BJ (cell line): ENCODE measurements at regions not wholly inside any gene's neighbourhood (a gene's known extent, or its start where the extent isn't known, plus 50 kb on each side); places are given as distances from the start of the nearest gene placed in this dataset.

ENCODE experiments used
- CTCF ChIA-PET: fragments of 350-600 bp; formaldehyde crosslinking; extraction: SDS; loops from one replicate; lab custom pipeline; 2021; ENCODE audit warnings: antibody characterized with exemption, inconsistent platforms; lab: Yijun Ruan, JAX
- POLR2A ChIA-PET: fragments of 300-600 bp; sonication (Branson Sonifier 250); formaldehyde crosslinking; extraction: SDS; loops from one replicate; lab custom pipeline; 2021; ENCODE audit warnings: antibody characterized with exemption; lab: Charles Lee
- DNase-seq: peaks from one replicate; pipeline ENCODE4 v3.0.0-alpha.2; 2011; ENCODE audit warnings: low read depth
- H3K27me3 ChIP-seq: 2 replicates; pipeline ENCODE4 v1.6.0; 2011; ENCODE audit warnings: low read length; ENCODE audit not compliant: control insufficient read depth, insufficient read depth
- H3K36me3 ChIP-seq: 2 replicates; pipeline ENCODE4 v1.5.1; 2011; ENCODE audit warnings: low read length; ENCODE audit not compliant: control insufficient read depth, insufficient read depth
- H3K4me3 ChIP-seq: 2 replicates; pipeline ENCODE4 v1.5.1; 2011; ENCODE audit warnings: low read depth, mild to moderate bottlenecking, control low read depth, low read length
- TF ChIP-seq, protein P1 (sequence below): IDR thresholded peaks from 2 replicates; pipeline ENCODE4 v1.5.1; 2011; ENCODE audit warnings: low read depth, mild to moderate bottlenecking, control low read depth, inconsistent platforms, low read length, moderate library complexity; ENCODE audit not compliant: insufficient read depth

GRCh38 chr7:117986645-117987269, 113.5 kb upstream of the CTTNBP2 start:
- no peaks in the 10 kb centered on the region for H3K36me3 ChIP-seq
- TF ChIP-seq, protein P1, sequence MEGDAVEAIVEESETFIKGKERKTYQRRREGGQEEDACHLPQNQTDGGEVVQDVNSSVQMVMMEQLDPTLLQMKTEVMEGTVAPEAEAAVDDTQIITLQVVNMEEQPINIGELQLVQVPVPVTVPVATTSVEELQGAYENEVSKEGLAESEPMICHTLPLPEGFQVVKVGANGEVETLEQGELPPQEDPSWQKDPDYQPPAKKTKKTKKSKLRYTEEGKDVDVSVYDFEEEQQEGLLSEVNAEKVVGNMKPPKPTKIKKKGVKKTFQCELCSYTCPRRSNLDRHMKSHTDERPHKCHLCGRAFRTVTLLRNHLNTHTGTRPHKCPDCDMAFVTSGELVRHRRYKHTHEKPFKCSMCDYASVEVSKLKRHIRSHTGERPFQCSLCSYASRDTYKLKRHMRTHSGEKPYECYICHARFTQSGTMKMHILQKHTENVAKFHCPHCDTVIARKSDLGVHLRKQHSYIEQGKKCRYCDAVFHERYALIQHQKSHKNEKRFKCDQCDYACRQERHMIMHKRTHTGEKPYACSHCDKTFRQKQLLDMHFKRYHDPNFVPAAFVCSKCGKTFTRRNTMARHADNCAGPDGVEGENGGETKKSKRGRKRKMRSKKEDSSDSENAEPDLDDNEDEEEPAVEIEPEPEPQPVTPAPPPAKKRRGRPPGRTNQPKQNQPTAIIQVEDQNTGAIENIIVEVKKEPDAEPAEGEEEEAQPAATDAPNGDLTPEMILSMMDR = no peak
- no peaks in the 10 kb centered on the region for H3K27me3 ChIP-seq
- no peak for DNase-seq
- H3K4me3 ChIP-seq = no peak overlapping the region
- POLR2A ChIA-PET = no interaction called here
- CTCF ChIA-PET = no interaction called here

- CTCF ChIA-PET = no interaction called here
- no peak for DNase-seq
These were observed 117.6 kb upstream of the CTTNBP2 start for GRCh38 chr7:117990834-117991233.

DNA sequence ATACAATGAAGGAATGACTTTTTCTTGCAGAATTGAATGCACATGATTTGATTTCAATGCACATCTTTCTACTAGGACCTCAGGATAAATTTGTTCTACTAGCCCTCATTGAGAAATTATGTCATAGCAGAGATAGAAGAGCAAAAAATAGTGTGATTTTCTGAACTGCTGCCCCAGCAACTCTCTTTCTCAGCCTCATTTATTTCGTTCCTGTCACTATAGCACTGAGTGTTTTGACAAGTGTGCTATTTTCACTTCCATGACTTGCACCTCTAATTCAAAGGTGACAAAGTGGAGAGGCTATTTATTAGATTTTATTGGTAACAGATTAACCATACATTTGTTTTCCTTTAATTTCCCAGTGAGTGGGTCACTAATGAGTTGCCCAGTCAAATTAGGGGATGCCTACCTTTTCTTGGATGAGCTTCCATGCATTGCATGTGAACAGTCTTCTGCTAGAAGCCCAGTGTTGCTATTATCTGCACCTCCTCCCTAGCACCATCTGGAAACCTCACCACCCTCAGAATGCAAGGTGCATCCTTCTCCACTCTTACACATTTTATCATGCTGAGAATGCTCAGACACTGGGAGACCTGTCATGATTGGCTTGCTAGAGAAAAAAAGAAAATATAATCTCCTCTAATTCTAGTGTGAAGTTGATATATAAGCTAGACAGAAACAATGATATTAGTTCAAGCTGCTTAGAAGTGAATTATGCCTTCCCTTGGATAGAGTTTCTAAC, 119.6 kb upstream of the CTTNBP2 start:
- TF ChIP-seq, protein P1 = no peak
- CTCF ChIA-PET = no interaction called here
- H3K4me3 ChIP-seq = no peak overlapping the region
- DNase-seq = no peak
- POLR2A ChIA-PET = no interaction called here
- no peaks in the 10 kb centered on the region for H3K27me3 ChIP-seq
- H3K36me3 ChIP-seq = no peaks in the 10 kb centered on the region

More at GRCh38 chr7:117990834-117991233, 117.6 kb upstream of the CTTNBP2 start:
- POLR2A ChIA-PET = no interaction called here
- TF ChIP-seq, protein P1 = no peak
- H3K36me3 ChIP-seq = no peaks in the 10 kb centered on the region
- H3K4me3 ChIP-seq = no peak overlapping the region
- no peaks in the 10 kb centered on the region for H3K27me3 ChIP-seq

- TF ChIP-seq, protein P1 = peak; percentile 33; the same call in 1 of the 2 replicates
- ChIA-PET CTCF (no interaction called here), POLR2A (no interaction called here)
- no peak for DNase-seq
- Histone ChIP-seq H3K27me3 (no peaks in the 10 kb centered on the region), H3K4me3 (no peak overlapping the region), H3K36me3 (no peaks in the 10 kb centered on the region)
These were observed 120.2 kb upstream of the CTTNBP2 start for GRCh38 chr7:117993377-117994003.
